Stimulated activated naive B cell treated with anti-CD40 and anti-IgM and Interleukin-4, amounts not matched to agents 10 μg/mL and 1 μg/mL and 100 μg/mL, for 72 hours (primary cell): ENCODE measurements at regions not wholly inside any gene's neighbourhood (a gene's known extent, or its start where the extent isn't known, plus 50 kb on each side); places are given as distances from the start of the nearest gene placed in this dataset.

ENCODE experiments used
- ATAC-seq, 2 donors: fragments of 150-1000 bp; cut with Tn5 transposase; replicated peaks; 2 replicates each; pipeline ENCODE4 v1.10.0; 2021; ENCODE audit warnings: moderate library complexity in 1 of 2
- DNase-seq: peaks from one replicate; pipeline ENCODE4 v3.0.0; 2021
- H3K27ac Mint-ChIP-seq: one replicate; pipeline ENCODE4 v1.8.0; 2022; ENCODE audit warnings: mild to moderate bottlenecking, mixed read lengths
- H3K27me3 Mint-ChIP-seq, 2 donors: one replicate each; pipeline ENCODE4 v1.8.0; 2022; ENCODE audit warnings: mixed read lengths in 2 of 2
- H3K36me3 Mint-ChIP-seq, 2 donors: one replicate each; pipeline ENCODE4 v1.8.0; 2022; ENCODE audit warnings: mixed read lengths in 2 of 2, mild to moderate bottlenecking in 1 of 2
- H3K4me1 Mint-ChIP-seq, 2 donors: one replicate each; pipeline ENCODE4 v1.8.0; 2022; ENCODE audit warnings: mixed read lengths in 2 of 2, mild to moderate bottlenecking in 1 of 2
- H3K4me3 Mint-ChIP-seq, 2 donors: one replicate each; pipeline ENCODE4 v1.8.0; 2022; ENCODE audit warnings: mild to moderate bottlenecking in 2 of 2, mixed read lengths in 2 of 2, moderate library complexity in 1 of 2
- H3K9me3 Mint-ChIP-seq, 2 donors: one replicate each; pipeline ENCODE4 v1.8.0; 2022; ENCODE audit warnings: mixed read lengths in 2 of 2, mild to moderate bottlenecking in 1 of 2

- H3K4me1 Mint-ChIP-seq, result no peaks in the 10 kb centered on the region
- H3K4me3 Mint-ChIP-seq, result no peak overlapping the region
- no peak for ATAC-seq
- H3K27me3 Mint-ChIP-seq, result no peaks in the 10 kb centered on the region
- no peak for DNase-seq
- H3K9me3 Mint-ChIP-seq, result no peaks in the 10 kb centered on the region
- no peaks in the 10 kb centered on the region for H3K36me3 Mint-ChIP-seq
- H3K27ac Mint-ChIP-seq, result no peak overlapping the region
Measured at GRCh38 chr6:114407426-114408035, 64.7 kb upstream of the HS3ST5 start.

GRCh38 chr6:114404339-114404955 lies 61.6 kb upstream of the HS3ST5 start:
- no peak overlapping the region for H3K27ac Mint-ChIP-seq
- DNase-seq, result no peak
- H3K4me1 Mint-ChIP-seq, result no peaks in the 10 kb centered on the region
- ATAC-seq, result no peak
- H3K36me3 Mint-ChIP-seq, result no peaks in the 10 kb centered on the region
- no peaks in the 10 kb centered on the region for H3K9me3 Mint-ChIP-seq
- H3K27me3 Mint-ChIP-seq, result no peaks in the 10 kb centered on the region
- H3K4me3 Mint-ChIP-seq, result no peak overlapping the region

- Mint-ChIP-seq H3K9me3 (no peaks in the 10 kb centered on the region), H3K27me3 (no peaks in the 10 kb centered on the region), H3K4me1 (no peaks in the 10 kb centered on the region), H3K36me3 (no peaks in the 10 kb centered on the region), H3K27ac (no peak overlapping the region), H3K4me3 (no peak overlapping the region)
- DNase-seq, result no peak
- ATAC-seq, result no peak
Measured at GRCh38 chr6:114403858-114404257, 61.0 kb upstream of the HS3ST5 start.

- H3K36me3 Mint-ChIP-seq, result no peaks in the 10 kb centered on the region
- H3K4me3 Mint-ChIP-seq, result no peak overlapping the region
- H3K4me1 Mint-ChIP-seq, result no peaks in the 10 kb centered on the region
- H3K9me3 Mint-ChIP-seq, result no peaks in the 10 kb centered on the region
- ATAC-seq (no peak), DNase-seq (no peak)
- H3K27ac Mint-ChIP-seq, result no peak overlapping the region
- no peaks in the 10 kb centered on the region for H3K27me3 Mint-ChIP-seq
Measured at GRCh38 chr6:114398481-114398880, 55.7 kb upstream of the HS3ST5 start.
